HUES64 (cell line): ENCODE measurements at regions not wholly inside any gene's neighbourhood (a gene's known extent, or its start where the extent isn't known, plus 50 kb on each side); places are given as distances from the start of the nearest gene placed in this dataset.
"Not testable (repeated sequence)": the region's sequence is repeated elsewhere in the genome, so short reads cannot be mapped to it uniquely, and the experiment has no call there.

ENCODE experiments used
- H3K27ac ChIP-seq: 2 replicates; pipeline ENCODE4 v1.7.0; 2013; ENCODE audit warnings: low read depth, low read length, inconsistent platforms
- H3K27me3 ChIP-seq: 2 replicates; pipeline ENCODE4 v1.6.1; 2013; ENCODE audit warnings: mild to moderate bottlenecking, low read length; ENCODE audit not compliant: insufficient read depth
- H3K36me3 ChIP-seq: 2 replicates; pipeline ENCODE4 v1.6.1; 2013; ENCODE audit warnings: mild to moderate bottlenecking, low read length; ENCODE audit not compliant: insufficient read depth
- H3K4me1 ChIP-seq: 2 replicates; pipeline ENCODE4 v1.6.1; 2013; ENCODE audit warnings: mild to moderate bottlenecking, low read length, moderate library complexity; ENCODE audit not compliant: insufficient read depth
- H3K4me3 ChIP-seq: 2 replicates; pipeline ENCODE4 v1.5.1; 2013; ENCODE audit warnings: mild to moderate bottlenecking, low read length, moderate library complexity
- H3K9ac ChIP-seq: 2 replicates; pipeline ENCODE4 v1.6.1; 2013; ENCODE audit warnings: mild to moderate bottlenecking, low read depth, low read length
- H3K9me3 ChIP-seq: 2 replicates; pipeline ENCODE4 v1.6.1; 2013; ENCODE audit warnings: low read depth, low read length; ENCODE audit not compliant: insufficient read depth
- WGBS: fragments of 150-250, 120-280 bp; methylation state at CpG from one replicate; pipeline ENCODE4 v1.1.7; 2013; ENCODE audit warnings: missing lambda C conversion rate; 5-methylcytosine and 5-hydroxymethylcytosine counted together

DNA sequence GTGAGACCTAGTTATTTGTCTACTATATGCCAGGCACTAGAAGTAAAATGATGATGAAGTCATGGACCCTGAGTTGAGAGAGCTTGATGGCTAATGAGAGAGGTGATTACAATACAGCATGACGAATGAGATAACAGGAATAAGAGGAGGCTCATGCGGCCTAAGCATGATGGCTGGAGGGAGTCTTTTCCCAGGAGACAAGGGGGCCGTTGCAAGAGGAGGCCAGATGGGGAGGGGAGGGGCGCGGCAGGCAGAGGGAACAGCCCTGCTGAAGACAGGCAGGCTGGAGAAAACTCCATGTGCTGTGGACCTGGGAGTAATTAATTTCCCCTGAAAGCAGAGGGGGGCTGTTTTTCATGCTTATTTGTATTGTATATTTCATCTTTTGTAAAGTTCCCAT lies 144.7 kb upstream of the RFLNA start:
- Histone ChIP-seq H3K9ac (no peak overlapping the region), H3K4me1 (peaks cover 19% of the 10 kb centered on the region), H3K27ac (no peak overlapping the region), H3K36me3 (no peaks in the 10 kb centered on the region), H3K27me3 (no peaks in the 10 kb centered on the region), H3K9me3 (peaks cover 4% of the 10 kb centered on the region), H3K4me3 (no peak overlapping the region)
- WGBS = 69% methylated on average over 5 of the region's 5 CpGs

DNA sequence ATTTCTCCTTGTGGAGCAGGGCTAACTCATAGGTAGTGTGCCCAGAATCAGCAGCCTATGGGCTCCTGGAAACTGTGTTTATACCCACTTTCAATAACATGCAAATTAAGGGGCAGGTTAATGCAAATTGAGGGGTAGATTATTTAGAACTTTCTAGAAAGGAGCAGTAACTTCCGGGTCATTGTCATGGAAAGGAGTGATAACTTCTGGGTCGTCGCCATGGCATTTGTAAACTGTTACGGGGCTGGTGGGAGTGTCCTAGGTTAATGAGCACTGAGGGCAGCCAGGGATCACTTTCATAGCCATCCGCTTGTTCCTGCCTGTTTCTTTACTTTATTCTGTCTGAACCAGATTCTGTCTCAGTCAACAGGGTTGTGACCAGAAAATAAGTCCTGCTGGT lies 143.3 kb upstream of the RFLNA start:
- H3K9ac ChIP-seq = no peak overlapping the region
- H3K27ac ChIP-seq = no peak overlapping the region
- H3K36me3 ChIP-seq = no peaks in the 10 kb centered on the region
- peaks cover 4% of the 10 kb centered on the region for H3K9me3 ChIP-seq
- H3K4me1 ChIP-seq = peaks cover 14% of the 10 kb centered on the region
- 58% methylated on average over 5 of the region's 5 CpGs for WGBS
- H3K4me3 ChIP-seq = no peak overlapping the region
- H3K27me3 ChIP-seq = no peaks in the 10 kb centered on the region

DNA sequence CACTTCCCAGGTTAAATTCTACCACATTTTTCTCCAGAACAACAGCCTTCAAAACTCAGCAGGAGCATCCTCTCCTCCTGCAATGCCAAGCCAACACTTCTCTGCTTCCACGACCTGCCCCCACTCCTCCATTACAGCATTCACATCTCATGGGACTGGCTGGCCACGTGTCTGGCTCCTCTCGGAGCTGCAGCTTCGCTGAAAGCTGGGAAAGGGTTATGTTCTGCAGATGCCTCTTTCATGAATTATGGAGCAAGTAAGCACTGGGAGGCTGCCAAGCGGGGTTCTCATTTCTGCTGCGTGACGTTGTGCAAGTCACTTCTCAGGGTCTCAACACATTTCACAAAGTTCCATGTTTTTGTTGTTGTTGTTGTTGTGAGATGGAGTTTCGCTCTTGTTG lies 142.2 kb upstream of the RFLNA start:
- Histone ChIP-seq H3K4me1 (peaks cover 14% of the 10 kb centered on the region), H3K27me3 (no peaks in the 10 kb centered on the region), H3K9me3 (peaks cover 4% of the 10 kb centered on the region), H3K36me3 (no peaks in the 10 kb centered on the region), H3K9ac (no peak overlapping the region), H3K4me3 (no peak overlapping the region), H3K27ac (no peak overlapping the region)
- WGBS = 85% methylated on average over 8 of the region's 8 CpGs

DNA sequence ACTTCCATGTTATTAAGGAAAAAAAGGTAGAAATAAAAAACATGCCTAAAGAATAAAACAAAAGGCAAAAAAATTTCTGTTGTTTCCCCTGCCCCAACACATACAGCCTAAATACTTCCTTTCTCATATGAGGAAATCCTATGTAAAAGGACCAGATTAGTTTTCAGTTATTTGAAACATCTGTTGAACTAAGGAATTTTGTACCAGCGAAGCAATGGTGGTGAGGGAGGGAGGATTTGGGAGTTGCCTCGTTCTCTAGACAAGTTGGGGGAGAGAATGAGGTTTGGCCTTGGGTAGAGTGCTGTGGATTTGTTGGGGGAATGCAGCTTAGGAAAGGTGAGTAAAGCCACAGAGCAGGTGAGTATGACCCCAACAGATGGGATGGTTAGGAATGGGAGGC lies 141.5 kb upstream of the RFLNA start:
- H3K36me3 ChIP-seq = no peaks in the 10 kb centered on the region
- H3K4me1 ChIP-seq = peaks cover 15% of the 10 kb centered on the region
- H3K9ac ChIP-seq = no peak overlapping the region
- H3K4me3 ChIP-seq = no peak overlapping the region
- H3K27ac ChIP-seq = no peak overlapping the region
- WGBS = 91% methylated on average over 2 of the region's 2 CpGs
- H3K9me3 ChIP-seq = peaks cover 4% of the 10 kb centered on the region
- no peaks in the 10 kb centered on the region for H3K27me3 ChIP-seq

DNA sequence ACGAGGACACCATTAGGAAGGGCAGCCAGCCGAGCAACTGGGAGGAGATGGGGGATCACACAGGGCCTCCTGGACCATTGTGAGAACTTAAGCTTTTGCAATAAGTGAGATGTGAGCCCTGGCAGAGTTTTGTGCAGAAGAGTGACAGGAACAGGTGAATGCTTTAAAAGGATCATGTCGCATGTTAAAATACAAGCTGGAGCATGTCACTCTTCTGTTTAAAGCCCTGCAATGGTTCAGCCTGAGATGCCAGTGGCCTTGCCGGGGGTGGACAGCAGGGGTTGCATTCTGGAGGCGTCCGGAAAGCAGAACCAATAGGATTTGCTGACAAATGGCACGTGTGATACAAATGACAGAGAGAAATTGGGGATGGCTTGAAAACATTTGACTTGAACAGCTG lies 137.5 kb upstream of the RFLNA start:
- WGBS = 81% methylated on average over 7 of the region's 7 CpGs
- Histone ChIP-seq H3K4me3 (no peak overlapping the region), H3K4me1 (peaks cover 15% of the 10 kb centered on the region), H3K9me3 (no peaks in the 10 kb centered on the region), H3K9ac (no peak overlapping the region), H3K36me3 (no peaks in the 10 kb centered on the region), H3K27me3 (no peaks in the 10 kb centered on the region), H3K27ac (no peak overlapping the region)

DNA sequence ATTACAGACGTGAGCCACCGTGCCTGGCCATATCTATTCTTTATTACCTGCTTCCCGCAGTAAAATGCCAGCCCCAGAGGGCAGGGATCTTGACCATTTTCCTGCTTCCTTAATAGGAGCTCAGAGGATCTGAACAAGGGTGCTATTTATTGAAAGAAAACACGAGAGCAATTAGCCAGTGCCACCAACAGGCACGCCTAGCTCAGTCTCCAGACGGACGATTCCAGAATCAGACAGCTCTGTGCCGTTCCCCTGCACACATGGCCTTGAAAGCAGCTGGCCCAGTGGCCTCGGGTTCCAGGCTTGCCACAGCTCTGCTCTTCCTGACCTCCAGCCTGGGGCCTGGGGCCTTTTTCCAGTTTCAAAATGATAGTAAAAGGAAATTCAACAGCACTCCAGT lies 135.2 kb upstream of the RFLNA start:
- 91% methylated on average over 9 of the region's 9 CpGs for WGBS

DNA sequence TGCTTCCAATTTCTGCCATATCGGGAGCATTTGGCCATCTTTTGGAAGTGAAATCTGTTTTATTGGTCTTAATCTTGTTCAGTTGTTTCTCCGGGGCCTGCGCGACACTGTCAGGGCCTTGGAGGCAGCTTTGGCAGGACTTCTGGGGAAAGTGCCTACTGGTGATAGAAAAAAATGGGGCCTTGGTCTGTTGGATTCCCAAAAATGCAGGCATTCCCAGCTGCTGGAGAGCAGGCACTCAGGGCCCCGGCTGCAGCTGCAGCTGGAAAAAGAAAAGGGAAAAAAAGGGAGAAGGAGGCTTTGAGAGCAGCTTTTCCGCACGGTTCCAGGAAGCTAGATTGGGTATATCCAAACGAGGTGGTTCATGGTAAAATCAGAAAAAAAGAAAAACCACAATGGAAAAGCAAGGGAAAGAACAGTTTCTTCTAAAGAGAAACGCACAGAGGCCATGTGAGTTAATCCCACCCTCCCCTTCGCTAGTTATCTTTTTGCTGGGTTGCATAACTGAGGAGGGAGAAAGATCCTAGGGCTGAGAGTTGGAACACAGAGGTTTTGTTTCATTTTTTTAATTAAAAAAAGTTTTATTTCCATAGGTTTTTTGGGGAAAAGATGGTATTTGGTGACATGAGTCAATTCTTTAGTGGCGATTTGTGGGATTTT lies 134.7 kb upstream of the RFLNA start:
- H3K27ac ChIP-seq = no peak overlapping the region
- H3K9me3 ChIP-seq = 0 out of 2 replicates have a peak, but pooled peaks cover 9% of the 10 kb centered on the region
- H3K4me1 ChIP-seq = peaks cover 15% of the 10 kb centered on the region
- H3K9ac ChIP-seq = no peak overlapping the region
- no peaks in the 10 kb centered on the region for H3K27me3 ChIP-seq
- H3K36me3 ChIP-seq = no peaks in the 10 kb centered on the region
- H3K4me3 ChIP-seq = no peak overlapping the region
- WGBS = 88% methylated on average over 11 of the region's 11 CpGs

More for the DNA sequence above, 135.2 kb upstream of the RFLNA start:
- Histone ChIP-seq H3K27ac (no peak overlapping the region), H3K4me1 (peaks cover 15% of the 10 kb centered on the region), H3K36me3 (no peaks in the 10 kb centered on the region), H3K9me3 (0 out of 2 replicates have a peak, but pooled peaks cover 9% of the 10 kb centered on the region), H3K4me3 (no peak overlapping the region), H3K9ac (no peak overlapping the region), H3K27me3 (no peaks in the 10 kb centered on the region)

DNA sequence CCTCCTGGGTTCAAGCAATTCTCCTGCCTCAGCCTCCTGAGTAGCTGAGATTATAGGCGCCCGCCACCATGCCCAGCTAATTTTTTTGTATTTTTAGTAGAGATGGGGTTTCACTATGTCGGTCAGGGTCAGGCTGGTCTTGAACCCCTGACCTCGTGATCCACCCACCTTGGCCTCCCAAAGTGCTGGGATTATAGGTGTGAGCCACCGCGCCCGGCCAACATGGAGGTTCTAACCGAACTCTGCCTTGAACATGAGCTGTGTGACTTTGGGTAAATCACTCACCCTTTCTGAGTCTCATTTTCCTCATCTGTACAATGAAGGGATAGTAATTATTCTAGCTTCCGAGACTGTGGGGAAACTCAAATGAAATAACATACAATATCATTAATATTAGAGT lies 133.5 kb upstream of the RFLNA start:
- WGBS = 98% methylated on average over 8 of the region's 9 CpGs
- not testable (repeated sequence) for H3K27ac ChIP-seq

DNA sequence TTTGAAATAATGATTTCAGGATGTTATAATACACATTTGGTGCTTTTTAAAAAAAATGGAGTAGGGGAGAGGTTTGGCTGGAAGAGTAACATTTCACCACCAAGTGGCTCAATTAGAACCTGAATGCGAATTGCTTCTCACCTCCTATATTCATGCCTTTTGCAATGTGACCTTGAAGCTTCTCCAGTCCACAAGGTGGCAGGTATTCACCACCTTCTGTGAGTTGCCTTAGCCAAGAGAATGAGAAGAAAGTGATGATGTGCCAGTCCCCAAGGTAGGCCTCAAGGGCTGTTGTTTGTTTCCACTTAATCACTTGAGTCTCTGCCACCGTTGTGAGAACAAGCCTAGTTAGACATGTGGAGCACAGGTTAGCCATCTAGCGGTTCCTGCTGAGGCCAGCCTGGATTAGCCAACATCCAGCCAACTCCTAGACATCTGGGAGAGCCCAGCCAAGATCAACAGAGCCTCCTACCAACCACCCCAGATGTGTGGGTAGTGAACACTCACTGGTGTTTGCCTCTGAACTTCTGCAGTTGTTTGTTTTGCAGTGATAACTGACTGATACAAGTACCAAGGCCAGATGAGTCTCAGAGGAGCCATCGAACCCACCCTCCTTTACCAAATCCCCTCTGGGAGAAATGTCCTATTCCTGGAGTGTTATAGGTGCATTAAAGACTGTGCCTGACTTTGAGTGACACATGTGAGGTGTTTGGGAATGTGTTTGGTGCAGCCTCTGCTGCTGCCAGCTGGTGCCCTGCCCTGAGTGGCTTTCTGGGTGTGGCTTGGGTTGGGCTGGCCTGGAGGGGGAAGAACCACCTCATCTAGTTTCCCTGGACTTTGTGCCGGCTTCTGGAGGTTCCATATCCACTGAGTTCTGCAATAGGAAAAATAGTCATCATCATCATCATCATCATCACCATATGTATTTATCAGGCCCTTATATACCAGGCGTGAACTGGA lies 132.5 kb upstream of the RFLNA start:
- H3K4me1 ChIP-seq = peaks cover 13% of the 10 kb centered on the region
- H3K9ac ChIP-seq = no peak overlapping the region
- 0 out of 2 replicates have a peak, but pooled peaks cover 11% of the 10 kb centered on the region for H3K9me3 ChIP-seq
- no peaks in the 10 kb centered on the region for H3K27me3 ChIP-seq
- H3K4me3 ChIP-seq = no peak overlapping the region
- no peaks in the 10 kb centered on the region for H3K36me3 ChIP-seq
- H3K27ac ChIP-seq = no peak overlapping the region
- WGBS = 92% methylated on average over 5 of the region's 6 CpGs

More for the DNA sequence above, 133.5 kb upstream of the RFLNA start:
- Histone ChIP-seq H3K4me1 (peaks cover 15% of the 10 kb centered on the region), H3K9me3 (0 out of 2 replicates have a peak, but pooled peaks cover 11% of the 10 kb centered on the region)
- not testable (repeated sequence) for H3K36me3 ChIP-seq, H3K9ac ChIP-seq, H3K4me3 ChIP-seq, H3K27me3 ChIP-seq

DNA sequence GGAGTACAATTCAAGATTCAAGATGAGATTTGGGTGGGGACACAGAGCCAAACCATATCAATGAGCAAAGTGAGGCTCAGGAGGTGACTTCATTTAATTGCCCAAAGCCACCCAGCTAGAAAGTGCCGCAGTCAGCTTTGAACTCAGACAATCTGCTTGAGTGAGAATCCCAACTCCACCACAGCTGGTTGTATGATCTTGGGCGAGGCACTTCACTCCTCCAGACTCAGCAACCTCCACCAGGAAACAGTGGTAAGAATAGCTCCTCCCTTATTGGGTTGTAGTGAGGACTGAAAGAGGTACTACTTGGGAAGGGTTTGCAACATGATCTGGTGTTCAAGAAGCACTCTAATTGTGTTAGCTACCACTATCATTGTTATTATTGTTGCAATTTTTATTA lies 129.2 kb upstream of the RFLNA start:
- Histone ChIP-seq H3K4me1 (no peaks in the 10 kb centered on the region), H3K27me3 (no peaks in the 10 kb centered on the region), H3K4me3 (no peak overlapping the region), H3K27ac (no peak overlapping the region), H3K9me3 (0 out of 2 replicates have a peak, but pooled peaks cover 11% of the 10 kb centered on the region), H3K36me3 (no peaks in the 10 kb centered on the region), H3K9ac (no peak overlapping the region)
- 92% methylated on average over 1 of the region's 2 CpGs for WGBS

DNA sequence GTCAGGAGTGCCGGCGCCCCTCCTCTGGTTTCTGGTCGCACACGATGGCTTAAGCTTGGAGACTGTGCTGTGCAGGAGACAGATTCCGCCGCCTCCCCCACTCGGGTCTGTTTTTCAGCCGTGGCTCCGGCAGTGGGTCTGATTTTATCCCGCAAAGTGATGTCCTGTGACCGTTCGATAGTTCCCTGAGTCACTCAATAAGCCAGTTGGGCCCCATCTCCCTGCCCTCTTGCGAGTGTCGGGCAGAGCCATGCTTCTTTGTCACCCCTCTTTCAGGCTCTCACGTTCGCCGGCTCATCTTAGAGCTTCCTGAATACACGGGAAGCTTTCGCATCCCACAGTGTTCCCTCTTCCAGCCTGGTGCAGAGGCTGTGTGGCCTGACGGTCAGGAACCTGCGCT lies 127.8 kb upstream of the RFLNA start:
- no peak overlapping the region for H3K9ac ChIP-seq
- H3K4me1 ChIP-seq = no peaks in the 10 kb centered on the region
- H3K27ac ChIP-seq = no peak overlapping the region
- 87% methylated on average over 21 of the region's 21 CpGs for WGBS
- no peak overlapping the region for H3K4me3 ChIP-seq
- 0 out of 2 replicates have a peak, but pooled peaks cover 11% of the 10 kb centered on the region for H3K9me3 ChIP-seq
- no peaks in the 10 kb centered on the region for H3K27me3 ChIP-seq
- H3K36me3 ChIP-seq = no peaks in the 10 kb centered on the region
